GM12878 (cell line): ENCODE measurements at regions not wholly inside any gene's neighbourhood (a gene's known extent, or its start where the extent isn't known, plus 50 kb on each side); places are given as distances from the start of the nearest gene placed in this dataset.

Experiments used
- ATAC-seq: fragments of 200-7000 bp; cut with Tn5 transposase; 3 replicates; pipeline ENCODE4 v1.9.1; 2020; ENCODE audit warnings: mild to moderate bottlenecking, moderate library complexity
- BruUV-seq: library from RNA; stranded (reverse); fragments of 400-500 nt; replicated peaks from 2 replicates; lab custom pipeline; 2021; lab: Mats Ljungman, UMichigan
- CTCF ChIA-PET: fragments of 300-600 bp; sonication (Branson Sonifier 250); formaldehyde crosslinking; extraction: SDS; loops from one replicate; lab custom pipeline; 2021; ENCODE audit warnings: inconsistent platforms; lab: Yijun Ruan, JAX
- POLR2A ChIA-PET: fragments of 350-600 bp; formaldehyde crosslinking; extraction: SDS; loops from one replicate; lab custom pipeline; 2021; ENCODE audit warnings: inconsistent platforms; lab: Charles Lee
- RAD21 ChIA-PET: fragments of 300-600 bp; sonication (Branson Sonifier 250); formaldehyde crosslinking; loops from one replicate; lab custom pipeline; 2023; ENCODE audit warnings: antibody characterized with exemption; ENCODE audit not compliant: unreplicated experiment; lab: Charles Lee
- SMC1A ChIA-PET: fragments of 300-600 bp; sonication (Branson Sonifier 250); formaldehyde crosslinking; loops from one replicate; lab custom pipeline; 2023; ENCODE audit not compliant: unreplicated experiment, uncharacterized antibody; lab: Charles Lee
- DNase-seq: peaks from one replicate; pipeline ENCODE4 v3.0.0-alpha.2; 2011; ENCODE audit warnings: low read depth, low spot score
- FAIRE-seq: peaks from 3 replicates; lab custom pipeline; 2011; peaks lifted over from hg19 to GRCh38; lab: Jason Lieb, UNC
- H2AFZ ChIP-seq: 2 replicates; pipeline ENCODE4 v1.6.0; 2011; ENCODE audit warnings: low read depth, low read length, control low read depth; ENCODE audit not compliant: control insufficient read depth
- H3K27ac ChIP-seq: 2 replicates; pipeline ENCODE4 v1.5.1; 2011; ENCODE audit warnings: control low read depth; ENCODE audit not compliant: control insufficient read depth, insufficient read depth
- H3K27me3 ChIP-seq, 2 experiments: replicated peaks in 1 of 2; 2 replicates each; pipeline versions ENCODE4 v1.6.0 to v1.6.1; 2011; ENCODE audit warnings: low read length in 1 of 2; ENCODE audit not compliant: control insufficient read depth in 2 of 2, insufficient read depth in 2 of 2
- H3K36me3 ChIP-seq, 2 experiments: 2 replicates each; pipeline ENCODE4 v1.5.1; 2011; ENCODE audit warnings: low read length in 1 of 2; ENCODE audit not compliant: control insufficient read depth in 2 of 2, insufficient read depth in 2 of 2
- H3K4me1 ChIP-seq: 2 replicates; pipeline ENCODE4 v1.6.1; 2011; ENCODE audit warnings: mild to moderate bottlenecking, low read length, moderate library complexity, mixed read lengths; ENCODE audit not compliant: control insufficient read depth, insufficient read depth
- H3K4me2 ChIP-seq: 2 replicates; pipeline ENCODE4 v1.6.0; 2011; ENCODE audit warnings: control low read depth; ENCODE audit not compliant: control insufficient read depth, insufficient read depth
- H3K4me3 ChIP-seq: fragments of 200-600 bp; sonication (generic); 2 replicates; pipeline ENCODE4 v1.5.1; 2016
- H3K79me2 ChIP-seq: 2 replicates; pipeline ENCODE4 v1.6.0; 2011; ENCODE audit warnings: low read length; ENCODE audit not compliant: control insufficient read depth, insufficient read depth
- H3K9ac ChIP-seq: 2 replicates; pipeline ENCODE4 v1.8.0; 2011; ENCODE audit warnings: low read length, control low read depth, mixed read lengths; ENCODE audit not compliant: control insufficient read depth, insufficient read depth
- H3K9me3 ChIP-seq: replicated peaks from 3 replicates; pipeline ENCODE4 v1.5.1; 2011; ENCODE audit warnings: mild to moderate bottlenecking, low read length; ENCODE audit not compliant: control insufficient read depth, insufficient read depth
- H4K20me1 ChIP-seq: 2 replicates; pipeline ENCODE4 v1.6.0; 2011; ENCODE audit not compliant: control insufficient read depth, insufficient read depth
- BHLHE40 ChIP-seq, 2 experiments: fragments of 450-650 bp in 1 of 2; IDR thresholded peaks; 2 replicates each; pipeline ENCODE4 v1.6.1; 2011 to 2017; ENCODE audit warnings: low read depth in 2 of 2, borderline replicate concordance in 1 of 2, improper control_type of control experiment in 1 of 2, low read length in 1 of 2, mild to moderate bottlenecking in 1 of 2
- EZH2 ChIP-seq: IDR thresholded peaks from 2 replicates; pipeline ENCODE4 v1.6.1; 2012; ENCODE audit warnings: low read depth, mild to moderate bottlenecking, control low read depth, inconsistent platforms, low read length, borderline replicate concordance; ENCODE audit not compliant: control insufficient read depth
- FOXK2 ChIP-seq: fragments of 450-650 bp; IDR thresholded peaks from 2 replicates; pipeline ENCODE4 v1.6.1; 2017; ENCODE audit warnings: mild to moderate bottlenecking, moderate library complexity
- FOXM1 ChIP-seq: IDR thresholded peaks from 2 replicates; pipeline ENCODE4 v1.6.1; 2012; ENCODE audit warnings: low read depth, mild to moderate bottlenecking, inconsistent platforms, low read length, moderate library complexity
- NFYA ChIP-seq: IDR thresholded peaks from 2 replicates; pipeline ENCODE4 v1.6.1; 2011; ENCODE audit warnings: low read depth, mild to moderate bottlenecking, low read length, improper control_type of control experiment, borderline replicate concordance
- RFX5 ChIP-seq: IDR thresholded peaks from 2 replicates; pipeline ENCODE4 v1.6.1; 2011; ENCODE audit warnings: low read depth, low read length, improper control_type of control experiment
- STAT1 ChIP-seq: fragments of 450-650 bp; conservative IDR thresholded peaks from 2 replicates; pipeline ENCODE4 v1.6.1; 2014; ENCODE audit warnings: antibody characterized with exemption, mild to moderate bottlenecking
- ZBED1 ChIP-seq: IDR thresholded peaks from 2 replicates; pipeline ENCODE4 v1.6.1; 2016; ENCODE audit warnings: borderline replicate concordance
- WGBS: methylation state at CpG from one replicate; pipeline ENCODE4 v1.1.6; 2016; ENCODE audit warnings: low lambda C conversion rate; ENCODE audit not compliant: insufficient replicate concordance, insufficient coverage; ENCODE audit errors: missing lambda C conversion rate; 5-methylcytosine and 5-hydroxymethylcytosine counted together
- in situ Hi-C: fragments of 300-500 bp; cut with MboI; formaldehyde crosslinking; loops from 9 replicates; pipeline ENCODE4 v1.14.3; 2018; ENCODE audit warnings: mixed read lengths
- intact Hi-C: fragments of 100-400 bp; cut with micrococcal nuclease; formaldehyde crosslinking; loops from one replicate; pipeline ENCODE4 v1.14.2; 2022; ENCODE audit not compliant: unreplicated experiment
- TF ChIP-seq, protein P1 (sequence below): fragments of 450-650 bp; IDR thresholded peaks from 2 replicates; pipeline ENCODE4 v1.6.1; 2016; ENCODE audit warnings: mild to moderate bottlenecking
- TF ChIP-seq, protein P2 (sequence below): fragments of 450-650 bp; IDR thresholded peaks from 2 replicates; pipeline ENCODE4 v1.6.1; 2016; ENCODE audit warnings: mild to moderate bottlenecking

DNA sequence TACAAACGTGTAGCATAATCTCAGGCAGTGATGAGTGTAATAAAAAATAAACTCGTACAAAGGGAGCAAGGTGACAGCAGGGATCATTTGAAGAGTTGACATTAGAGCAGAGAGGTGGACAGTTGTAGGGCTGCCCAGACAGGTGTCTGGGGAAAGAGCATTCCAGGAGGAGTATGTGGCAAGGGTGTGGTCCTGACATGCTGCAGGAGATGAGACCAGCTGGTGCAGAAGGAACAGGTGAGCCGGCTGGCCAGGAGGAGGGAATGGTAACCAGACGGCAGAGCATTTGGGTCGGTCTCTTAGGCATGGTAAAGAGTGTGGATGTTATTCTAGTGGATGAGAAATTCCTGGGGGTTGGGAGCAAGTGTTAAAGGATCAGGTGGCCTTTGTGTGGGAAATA, 306.3 kb downstream of the LMX1A start:
- no peak for FAIRE-seq
- no peak for DNase-seq
- no peak for TF ChIP-seq FOXM1
- TF ChIP-seq, protein P1, sequence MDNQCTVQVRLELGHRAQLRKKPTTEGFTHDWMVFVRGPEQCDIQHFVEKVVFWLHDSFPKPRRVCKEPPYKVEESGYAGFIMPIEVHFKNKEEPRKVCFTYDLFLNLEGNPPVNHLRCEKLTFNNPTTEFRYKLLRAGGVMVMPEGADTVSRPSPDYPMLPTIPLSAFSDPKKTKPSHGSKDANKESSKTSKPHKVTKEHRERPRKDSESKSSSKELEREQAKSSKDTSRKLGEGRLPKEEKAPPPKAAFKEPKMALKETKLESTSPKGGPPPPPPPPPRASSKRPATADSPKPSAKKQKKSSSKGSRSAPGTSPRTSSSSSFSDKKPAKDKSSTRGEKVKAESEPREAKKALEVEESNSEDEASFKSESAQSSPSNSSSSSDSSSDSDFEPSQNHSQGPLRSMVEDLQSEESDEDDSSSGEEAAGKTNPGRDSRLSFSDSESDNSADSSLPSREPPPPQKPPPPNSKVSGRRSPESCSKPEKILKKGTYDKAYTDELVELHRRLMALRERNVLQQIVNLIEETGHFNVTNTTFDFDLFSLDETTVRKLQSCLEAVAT, result no peak
- no peak for TF ChIP-seq EZH2
- TF ChIP-seq ZBED1, result no peak
- TF ChIP-seq STAT1, result no peak
- TF ChIP-seq RFX5, result no peak
- TF ChIP-seq FOXK2, result no peak
- TF ChIP-seq, protein P2, sequence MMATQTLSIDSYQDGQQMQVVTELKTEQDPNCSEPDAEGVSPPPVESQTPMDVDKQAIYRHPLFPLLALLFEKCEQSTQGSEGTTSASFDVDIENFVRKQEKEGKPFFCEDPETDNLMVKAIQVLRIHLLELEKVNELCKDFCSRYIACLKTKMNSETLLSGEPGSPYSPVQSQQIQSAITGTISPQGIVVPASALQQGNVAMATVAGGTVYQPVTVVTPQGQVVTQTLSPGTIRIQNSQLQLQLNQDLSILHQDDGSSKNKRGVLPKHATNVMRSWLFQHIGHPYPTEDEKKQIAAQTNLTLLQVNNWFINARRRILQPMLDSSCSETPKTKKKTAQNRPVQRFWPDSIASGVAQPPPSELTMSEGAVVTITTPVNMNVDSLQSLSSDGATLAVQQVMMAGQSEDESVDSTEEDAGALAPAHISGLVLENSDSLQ, result no peak
- TF ChIP-seq NFYA, result no peak
- TF ChIP-seq BHLHE40 (IDR thresholded peaks at IDR 0.05; ENCODE audit: borderline replicate concordance in 1 of 2, low read depth in 2 of 2, low read length in 1 of 2), result no peak
- Histone ChIP-seq H3K27ac (no peak overlapping the region), H3K36me3 (no peaks in the 10 kb centered on the region), H4K20me1 (no peaks in the 10 kb centered on the region), H3K9ac (no peak overlapping the region), H2AFZ (no peak overlapping the region), H3K9me3 (no peaks in the 10 kb centered on the region), H3K27me3 (no peaks in the 10 kb centered on the region; a peak in 1 of 4 replicates), H3K4me1 (no peaks in the 10 kb centered on the region), H3K4me2 (no peak overlapping the region), H3K4me3 (no peak overlapping the region), H3K79me2 (no peaks in the 10 kb centered on the region)
- no TSS peak for BruUV-seq
- intact Hi-C loops, result no loop called here
- in situ Hi-C loops, result no loop called here
- RAD21 ChIA-PET, result no interaction called here
- 23% methylated on average over 5 of the region's 5 CpGs for WGBS
- SMC1A ChIA-PET, result no interaction called here
- no peak for ATAC-seq
- CTCF ChIA-PET, result interaction anchor here (1.3 kb wide), 1 partner anchor 10 kb away, joined by 4 read pairs; no protein-coding TSS in a partner anchor
- POLR2A ChIA-PET, result no interaction called here
